GM21528 (cell line): ENCODE measurements at regions not wholly inside any gene's neighbourhood (a gene's known extent, or its start where the extent isn't known, plus 50 kb on each side); places are given as distances from the start of the nearest gene placed in this dataset.
A peak's percentile ranks its signal among the peaks of the same experiment; 100 is the strongest.
"Not testable (repeated sequence)": the region's sequence is repeated elsewhere in the genome, so short reads cannot be mapped to it uniquely, and the experiment has no call there.

Experiments
- ATAC-seq: cut with Tn5 transposase; IDR thresholded peaks from one replicate; pipeline ENCODE4 v1.9.1; 2021; ENCODE audit warnings: mild to moderate bottlenecking, moderate library complexity; ENCODE audit not compliant: unreplicated experiment, low FRiP score

GRCh38 chr2:87196720-87197388 lies 175.2 kb upstream of the PLGLB1 start:
- ATAC-seq: not testable (repeated sequence)

DNA sequence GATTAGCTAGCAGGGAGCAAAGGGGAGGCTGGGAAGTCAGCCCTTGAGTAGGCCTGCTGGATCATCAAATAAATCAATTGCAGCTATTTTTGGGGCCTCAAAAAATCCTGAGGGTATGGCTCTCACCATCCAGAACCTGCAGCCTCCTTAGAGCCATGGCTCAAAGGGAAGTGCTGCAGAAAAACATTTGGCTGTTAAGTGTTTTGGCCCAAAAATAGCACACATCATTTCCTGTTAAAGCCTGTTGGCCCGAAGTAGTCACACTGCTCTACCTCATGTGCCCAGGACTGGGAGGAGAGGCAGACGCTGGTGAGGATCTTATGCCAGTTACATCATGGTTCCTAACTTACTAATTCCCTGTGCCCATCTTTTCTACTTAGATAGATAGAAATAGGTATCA lies 176.8 kb upstream of the PLGLB1 start:
- not testable (repeated sequence) for ATAC-seq

DNA sequence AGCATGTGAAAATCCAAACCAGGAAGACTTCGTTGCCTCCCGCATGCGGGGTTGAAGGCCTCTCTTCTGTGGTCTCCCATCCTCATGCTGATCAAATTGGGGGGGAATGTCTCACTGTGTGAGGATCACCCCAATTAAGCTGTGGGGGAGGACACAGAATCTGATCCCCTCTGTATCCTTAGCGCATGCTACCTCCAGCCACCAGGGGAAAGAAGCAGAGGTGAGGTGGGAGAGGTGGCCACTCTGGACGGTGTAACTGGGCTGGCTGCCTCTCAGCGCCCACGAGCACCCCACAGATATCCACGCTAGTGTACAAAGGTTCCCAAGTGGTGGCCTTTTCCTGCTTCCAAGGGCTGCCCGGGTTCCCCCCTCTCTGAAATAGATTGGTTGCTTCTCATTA lies 177.6 kb upstream of the PLGLB1 start:
- ATAC-seq: not testable (repeated sequence)

DNA sequence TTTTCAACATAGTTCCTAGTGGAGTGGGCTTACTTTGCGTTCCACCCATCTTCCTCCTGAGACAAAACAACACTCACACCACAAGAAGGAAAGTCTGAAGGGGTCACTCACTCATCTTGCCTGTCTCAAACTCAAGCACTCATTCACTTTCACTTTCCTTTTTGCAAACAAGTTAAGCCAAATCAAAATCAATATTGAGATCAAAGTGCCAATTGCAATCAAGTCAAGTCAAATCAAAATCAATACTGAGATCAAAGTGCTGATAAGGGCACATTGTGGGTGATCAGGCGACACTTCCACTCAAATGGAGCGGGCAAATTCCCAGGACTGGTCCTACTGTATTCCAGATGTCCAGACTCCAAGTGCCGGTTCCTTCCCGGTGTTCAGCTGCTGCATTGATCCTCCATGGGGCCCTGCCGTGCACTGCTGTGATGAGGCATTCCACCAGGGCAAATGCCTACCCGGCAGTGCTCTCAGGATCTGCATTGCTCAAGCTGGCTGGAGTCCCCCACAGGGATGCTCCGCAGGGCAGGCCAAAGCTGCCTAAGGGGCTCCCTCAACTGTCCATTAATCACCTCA lies 183.0 kb upstream of the PLGLB1 start:
- not testable (repeated sequence) for ATAC-seq

DNA sequence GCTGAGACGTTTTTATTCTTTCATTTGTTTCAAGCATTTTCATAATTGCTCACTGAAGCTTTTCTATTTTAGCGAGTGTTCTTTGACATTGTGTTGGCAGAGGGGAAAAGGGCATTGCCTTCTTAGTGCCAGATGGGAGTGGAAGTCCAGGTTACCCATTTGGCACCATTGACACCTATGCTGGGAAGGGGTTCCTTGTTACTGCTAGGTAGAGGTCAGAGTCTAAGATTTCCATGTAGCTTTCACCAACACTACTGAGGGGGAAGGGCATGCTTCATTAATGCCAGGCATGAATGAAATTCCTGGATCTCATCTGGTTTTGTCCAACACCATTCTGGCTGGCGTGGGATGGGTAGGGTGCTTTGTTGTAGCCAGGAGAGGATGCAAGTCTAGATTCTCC lies 191.3 kb upstream of the PLGLB1 start:
- ATAC-seq: not testable (repeated sequence)

GRCh38 chr2:87217005-87217404 lies 195.4 kb upstream of the PLGLB1 start:
- not testable (repeated sequence) for ATAC-seq

GRCh38 chr2:87217741-87218410 lies 196.2 kb upstream of the PLGLB1 start:
- ATAC-seq: not testable (repeated sequence)

DNA sequence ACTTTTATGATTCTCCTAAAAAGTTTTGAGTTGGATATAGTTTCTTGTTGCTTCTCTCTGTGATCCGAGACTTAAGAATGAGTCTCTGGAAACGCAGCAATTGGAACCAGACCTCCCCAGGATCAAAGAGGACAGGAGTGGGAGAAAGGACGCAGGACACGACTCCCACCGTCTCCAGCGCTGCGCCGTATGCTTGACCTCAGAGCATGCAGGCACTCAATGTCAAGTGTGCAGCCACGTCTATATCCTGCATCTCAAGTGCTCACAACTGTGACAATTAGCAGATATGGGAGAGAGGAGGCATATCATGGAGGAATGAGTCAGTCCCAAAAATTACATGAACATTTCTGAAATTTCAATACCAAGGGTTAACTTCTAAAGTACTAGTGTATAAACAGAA lies 199.0 kb upstream of the PLGLB1 start:
- ATAC-seq: not testable (repeated sequence)

- not testable (repeated sequence) for ATAC-seq
Observed at GRCh38 chr2:87222131-87222530, 200.5 kb upstream of the PLGLB1 start.

GRCh38 chr2:87223873-87224272 lies 202.2 kb upstream of the PLGLB1 start:
- ATAC-seq: not testable (repeated sequence)

DNA sequence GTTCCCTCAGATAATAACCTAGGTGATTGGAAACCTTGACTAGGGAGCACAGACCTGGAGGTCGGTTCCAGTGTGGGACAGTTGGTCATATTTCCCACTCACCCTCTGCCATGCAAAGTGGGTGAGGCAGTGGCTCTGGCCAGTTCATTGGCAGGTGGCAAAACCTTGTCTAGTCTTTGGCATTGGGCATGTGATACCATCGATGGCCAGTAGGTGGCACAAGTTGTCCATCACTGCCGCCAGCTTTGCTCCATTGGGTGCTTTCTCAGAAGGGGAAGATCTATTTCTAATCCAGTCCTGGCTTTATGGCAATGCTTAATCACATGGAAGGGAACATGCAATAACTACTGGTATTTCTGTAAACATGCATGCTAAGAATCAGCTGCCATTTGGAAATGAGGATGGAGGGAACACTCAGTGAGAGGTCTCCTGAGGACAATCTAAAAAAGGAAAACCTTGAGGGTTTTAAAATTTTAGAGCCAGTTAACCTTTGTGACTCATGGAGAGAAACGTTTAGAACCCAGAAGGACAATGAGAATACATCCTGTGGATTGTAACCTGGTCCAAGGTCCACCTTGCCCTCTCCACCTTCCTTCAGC lies 207.5 kb upstream of the PLGLB1 start:
- ATAC-seq: peak; percentile 58

DNA sequence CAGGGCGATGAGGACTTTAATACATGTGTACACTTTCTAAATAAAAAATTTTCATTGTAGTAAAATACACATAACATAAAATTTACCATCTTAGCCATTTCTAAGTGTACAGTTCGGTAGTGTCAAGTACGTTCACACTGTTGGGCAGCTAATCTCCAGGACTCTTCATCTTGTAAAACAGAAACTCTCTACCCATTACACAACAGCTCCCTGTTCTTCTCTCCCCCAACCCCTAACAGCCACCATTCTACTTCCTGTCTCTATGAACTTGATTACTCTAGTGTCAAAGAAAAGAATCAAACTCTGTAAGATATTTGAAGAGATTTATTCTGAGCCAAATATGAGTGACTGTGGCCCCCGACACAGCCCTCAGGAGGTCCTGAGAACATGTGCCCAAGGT lies 208.3 kb upstream of the PLGLB1 start:
- ATAC-seq: not testable (repeated sequence)

GRCh38 chr2:87235333-87235981 lies 213.8 kb upstream of the PLGLB1 start:
- ATAC-seq: not testable (repeated sequence)

GRCh38 chr2:87237570-87238336 lies 216.1 kb upstream of the PLGLB1 start:
- ATAC-seq: not testable (repeated sequence)

DNA sequence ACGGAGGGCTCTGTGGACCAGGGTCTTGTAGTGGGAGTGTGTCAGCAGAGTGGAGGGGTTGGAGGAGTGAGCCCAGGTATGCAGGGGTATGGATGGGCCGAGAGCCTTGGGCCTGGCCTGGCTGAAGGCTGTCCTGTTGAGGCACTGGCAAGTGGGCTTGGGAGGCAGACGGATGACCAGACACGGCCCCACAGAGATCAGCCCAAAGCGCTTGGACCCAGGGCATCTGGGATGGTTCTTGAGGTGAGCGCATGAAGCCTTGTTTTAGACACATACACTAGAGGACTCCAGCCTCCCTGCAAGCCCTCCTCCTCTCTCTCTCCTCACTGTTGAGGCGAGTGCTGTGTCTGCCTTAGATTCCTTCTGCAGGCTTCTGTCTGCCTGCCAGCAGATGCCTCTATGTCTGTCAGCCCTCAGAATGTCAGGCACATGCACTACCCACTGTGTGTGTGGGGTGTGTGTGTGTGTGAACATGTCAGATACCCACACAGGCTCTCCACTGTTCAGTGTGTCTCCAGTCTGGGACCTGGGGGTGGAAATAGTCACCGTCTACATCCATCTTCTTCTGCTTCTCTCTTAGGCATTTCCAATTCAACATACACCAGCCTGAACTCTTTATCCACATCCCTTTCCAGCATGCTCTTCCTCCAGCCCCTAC lies 218.0 kb upstream of the PLGLB1 start:
- ATAC-seq: not testable (repeated sequence)

DNA sequence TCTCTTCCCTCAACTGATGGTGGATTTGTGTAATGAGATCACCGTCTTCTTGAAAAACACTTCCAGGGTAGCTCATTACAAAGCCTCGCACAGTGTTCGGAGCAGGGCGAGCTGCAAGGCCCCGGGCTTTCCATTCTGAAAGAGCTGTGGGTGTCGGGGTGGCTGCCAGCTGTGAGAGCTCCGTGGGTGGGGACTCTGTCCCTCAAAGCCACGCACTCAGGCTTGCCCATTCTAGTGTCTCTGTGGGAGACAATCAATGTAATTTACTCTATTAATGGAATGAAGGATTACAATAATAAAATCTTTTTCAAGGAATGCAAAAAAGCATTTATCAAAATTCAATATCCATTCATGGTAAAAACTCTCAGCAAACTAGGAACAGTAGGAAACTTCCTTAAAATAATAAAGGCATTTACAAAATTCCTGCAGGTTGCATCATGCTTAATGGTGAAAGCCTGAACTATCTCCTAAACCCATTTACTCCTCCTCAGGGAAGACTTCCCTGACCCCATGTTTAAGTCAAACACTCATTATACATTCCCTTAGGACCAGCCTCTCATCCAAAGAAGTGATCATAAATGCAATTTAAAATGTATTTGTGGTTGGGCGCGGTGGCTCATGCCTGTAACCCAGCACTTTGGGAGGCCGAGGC lies 224.5 kb upstream of the PLGLB1 start:
- not testable (repeated sequence) for ATAC-seq

GRCh38 chr2:87252046-87252445 lies 230.4 kb upstream of the PLGLB1 start:
- not testable (repeated sequence) for ATAC-seq

- not testable (repeated sequence) for ATAC-seq
Observed at GRCh38 chr2:87254562-87254961, 232.9 kb upstream of the PLGLB1 start.

GRCh38 chr2:87255410-87255809 lies 233.8 kb upstream of the PLGLB1 start:
- ATAC-seq: not testable (repeated sequence)
